TTC549 (cell line): ENCODE measurements at regions not wholly inside any gene's neighbourhood (a gene's known extent, or its start where the extent isn't known, plus 50 kb on each side); places are given as distances from the start of the nearest gene placed in this dataset.

Experiments used
- FAIRE-seq: peaks from 2 replicates; lab custom pipeline; 2012; peaks lifted over from hg19 to GRCh38; lab: Jason Lieb, UNC

- no peak for FAIRE-seq
Measured at GRCh38 chr2:66691031-66691965, 256.4 kb downstream of the MEIS1 start.

- no peak for FAIRE-seq
Measured at GRCh38 chr2:66692521-66693054, 257.7 kb downstream of the MEIS1 start.

GRCh38 chr2:66693076-66693965 lies 258.4 kb downstream of the MEIS1 start:
- FAIRE-seq, result no peak

- no peak for FAIRE-seq
Measured at GRCh38 chr2:66694087-66694860, 259.3 kb downstream of the MEIS1 start.

- FAIRE-seq, result no peak
Measured at GRCh38 chr2:66695226-66695735, 260.4 kb downstream of the MEIS1 start.

GRCh38 chr2:66696374-66696773 lies 261.4 kb downstream of the MEIS1 start:
- FAIRE-seq, result no peak

- FAIRE-seq, result no peak
Measured at GRCh38 chr2:66696886-66697285, 262.0 kb downstream of the MEIS1 start.

- FAIRE-seq, result no peak
Measured at GRCh38 chr2:66697366-66697765, 262.4 kb downstream of the MEIS1 start.

GRCh38 chr2:66698091-66698490 lies 263.2 kb downstream of the MEIS1 start:
- FAIRE-seq, result no peak

- no peak for FAIRE-seq
Measured at GRCh38 chr2:66698576-66699239, 263.8 kb downstream of the MEIS1 start.

- FAIRE-seq, result no peak
Measured at GRCh38 chr2:66699416-66699792, 264.5 kb downstream of the MEIS1 start.

GRCh38 chr2:66699793-66700676 lies 265.1 kb downstream of the MEIS1 start:
- FAIRE-seq, result no peak

- no peak for FAIRE-seq
Measured at GRCh38 chr2:66700677-66701066, 265.7 kb downstream of the MEIS1 start.

- FAIRE-seq, result no peak
Measured at GRCh38 chr2:66701251-66701650, 266.3 kb downstream of the MEIS1 start.

GRCh38 chr2:66701656-66702055 lies 266.7 kb downstream of the MEIS1 start:
- FAIRE-seq, result no peak

- FAIRE-seq, result no peak
Measured at GRCh38 chr2:66702301-66702700, 267.4 kb downstream of the MEIS1 start.

GRCh38 chr2:66704786-66705185 lies 269.9 kb downstream of the MEIS1 start:
- FAIRE-seq, result no peak

GRCh38 chr2:66714610-66715009 lies 279.7 kb downstream of the MEIS1 start:
- no peak for FAIRE-seq

GRCh38 chr2:66717218-66717905 lies 282.4 kb downstream of the MEIS1 start:
- no peak for FAIRE-seq

- no peak for FAIRE-seq
Measured at GRCh38 chr2:66717973-66718372, 283.0 kb downstream of the MEIS1 start.
